ENCODE measurements at regions not wholly inside any gene's neighbourhood (a gene's known extent, or its start where the extent isn't known, plus 50 kb on each side); places are given as distances from the start of the nearest gene placed in this dataset.

DNA sequence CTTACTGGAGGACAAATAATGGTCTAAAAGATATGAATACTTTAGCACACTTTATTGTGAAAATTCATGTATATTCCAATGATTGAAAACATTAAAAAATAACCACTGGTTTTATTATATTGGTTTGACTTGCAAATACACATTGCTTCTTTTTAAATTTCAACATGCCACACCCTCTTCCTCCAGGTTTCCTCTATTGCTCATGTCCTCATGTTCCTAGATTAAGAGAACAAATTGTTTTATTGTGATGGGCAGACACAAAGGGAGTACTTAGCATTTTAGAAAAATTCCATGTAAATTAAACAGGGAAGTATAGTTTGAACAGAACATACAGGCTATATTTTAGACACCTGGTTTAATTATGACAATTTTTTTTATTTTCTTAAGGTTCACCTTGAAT lies 230.6 kb upstream of the GPRIN3 start:
- TF ChIP-seq CTCF (IDR thresholded peaks at IDR 0.05; ENCODE audit: low read length) (no peak), EZH2phosphoT487 (IDR thresholded peaks at IDR 0.05; ENCODE audit: low read length) (no peak)

All from MM.1S (cell line).